Naive B cell (primary cell): ENCODE measurements at regions not wholly inside any gene's neighbourhood (a gene's known extent, or its start where the extent isn't known, plus 50 kb on each side); places are given as distances from the start of the nearest gene placed in this dataset.

ENCODE experiments used
- ATAC-seq, 2 donors: fragments of 150-1000 bp; cut with Tn5 transposase; 2 replicates each; pipeline ENCODE4 v1.10.0; 2021; ENCODE audit warnings: low read depth in 2 of 2, mild to moderate bottlenecking in 2 of 2, moderate library complexity in 2 of 2
- DNase-seq: peaks from one replicate; pipeline ENCODE4 v3.0.0; 2022
- H3K27ac Mint-ChIP-seq, 6 donors: one replicate each; pipeline ENCODE4 v1.8.0; 2020 to 2022; ENCODE audit warnings: mild to moderate bottlenecking in 6 of 6, mixed read lengths in 6 of 6, moderate library complexity in 5 of 6, inconsistent platforms in 2 of 6
- H3K27me3 Mint-ChIP-seq, 3 donors: one replicate each; pipeline ENCODE4 v1.8.0; 2021 to 2022; ENCODE audit warnings: mixed read lengths in 3 of 3, mild to moderate bottlenecking in 1 of 3
- H3K36me3 Mint-ChIP-seq, 2 donors: one replicate each; pipeline ENCODE4 v1.8.0; 2020 to 2022; ENCODE audit warnings: mixed read lengths in 2 of 2, inconsistent platforms in 1 of 2, mild to moderate bottlenecking in 1 of 2
- H3K4me1 Mint-ChIP-seq, 3 donors: one replicate each; pipeline ENCODE4 v1.8.0; 2020 to 2022; ENCODE audit warnings: mixed read lengths in 3 of 3, inconsistent platforms in 1 of 3, mild to moderate bottlenecking in 1 of 3, moderate library complexity in 1 of 3
- H3K4me3 Mint-ChIP-seq, 8 donors: one replicate each; pipeline ENCODE4 v1.8.0; 2020 to 2022; ENCODE audit warnings: mild to moderate bottlenecking in 8 of 8, mixed read lengths in 8 of 8, moderate library complexity in 8 of 8, inconsistent platforms in 2 of 8
- H3K9me3 Mint-ChIP-seq, 7 donors: one replicate each; pipeline ENCODE4 v1.8.0; 2020 to 2022; ENCODE audit warnings: mixed read lengths in 7 of 7, mild to moderate bottlenecking in 5 of 7, inconsistent platforms in 2 of 7, moderate library complexity in 1 of 7

DNA sequence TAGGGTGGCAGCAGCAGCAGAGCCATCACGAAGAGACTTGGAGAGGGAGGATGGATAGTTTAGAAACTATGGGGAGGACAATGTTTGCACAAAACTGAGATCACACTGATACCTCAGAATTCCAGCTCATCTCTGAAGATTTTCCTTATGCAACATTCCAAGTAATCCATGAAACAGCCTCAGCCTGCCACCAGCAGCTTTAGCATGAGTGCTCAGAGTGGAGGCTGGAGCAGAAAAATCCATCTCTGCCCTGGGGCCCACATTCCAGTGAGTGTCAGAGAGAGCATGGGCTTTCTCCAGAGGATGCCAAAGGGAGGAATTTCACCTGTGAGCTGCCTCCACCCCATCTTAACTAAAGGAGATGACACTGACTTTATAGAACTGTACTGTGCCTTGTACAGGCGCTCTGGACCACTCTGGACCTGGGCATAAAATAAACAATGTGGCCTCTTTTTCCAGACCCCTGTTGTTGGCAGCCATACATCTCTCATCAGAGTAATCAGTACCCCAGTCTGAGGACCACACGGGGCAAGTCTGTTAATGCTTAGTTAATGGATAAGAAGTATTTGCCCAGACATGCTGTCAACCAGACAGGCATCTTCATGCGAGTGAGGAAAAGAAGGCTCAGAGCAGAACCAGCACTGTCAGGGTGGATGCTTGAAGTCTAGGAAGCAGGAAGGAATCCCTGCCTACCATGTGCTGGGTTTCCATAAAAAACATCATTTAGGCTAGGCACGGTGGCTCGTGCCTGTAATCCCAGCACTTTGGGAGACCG, 440.9 kb downstream of the ENC1 start:
- Mint-ChIP-seq H3K9me3 (peaks cover 0 to 2% (median 0%) of the 10 kb centered on the region in 7 donors), H3K36me3 (no peaks in the 10 kb centered on the region), H3K27me3 (no peaks in the 10 kb centered on the region), H3K4me3 (no peak overlapping the region), H3K4me1 (no peaks in the 10 kb centered on the region), H3K27ac (no peak overlapping the region)
- DNase-seq (no peak), ATAC-seq (no peak)

DNA sequence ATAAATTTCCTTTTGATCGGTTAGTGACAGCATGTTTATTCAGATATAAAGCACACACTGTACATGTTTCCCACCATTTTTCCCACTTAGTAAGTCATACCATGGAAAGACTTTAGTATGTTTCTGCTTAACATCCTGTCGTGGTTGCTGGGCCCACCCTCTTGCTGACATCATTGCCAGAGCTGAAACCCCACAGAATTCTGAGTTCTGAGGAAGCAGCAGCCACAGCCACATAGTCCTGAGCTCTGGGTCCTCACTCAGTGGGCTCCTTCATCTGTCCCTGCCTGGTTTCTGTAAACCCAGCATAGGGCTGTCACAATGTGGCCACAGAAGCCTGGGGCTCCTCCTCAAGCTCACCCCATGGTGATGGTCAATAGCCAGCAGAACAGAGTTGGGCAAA, 441.5 kb downstream of the ENC1 start:
- DNase-seq (no peak), ATAC-seq (no peak)
- H3K4me3 Mint-ChIP-seq, result no peak overlapping the region
- H3K36me3 Mint-ChIP-seq, result no peaks in the 10 kb centered on the region
- no peaks in the 10 kb centered on the region for H3K27me3 Mint-ChIP-seq
- peaks cover 0 to 2% (median 0%) of the 10 kb centered on the region in 7 donors for H3K9me3 Mint-ChIP-seq
- no peak overlapping the region for H3K27ac Mint-ChIP-seq
- H3K4me1 Mint-ChIP-seq, result no peaks in the 10 kb centered on the region

DNA sequence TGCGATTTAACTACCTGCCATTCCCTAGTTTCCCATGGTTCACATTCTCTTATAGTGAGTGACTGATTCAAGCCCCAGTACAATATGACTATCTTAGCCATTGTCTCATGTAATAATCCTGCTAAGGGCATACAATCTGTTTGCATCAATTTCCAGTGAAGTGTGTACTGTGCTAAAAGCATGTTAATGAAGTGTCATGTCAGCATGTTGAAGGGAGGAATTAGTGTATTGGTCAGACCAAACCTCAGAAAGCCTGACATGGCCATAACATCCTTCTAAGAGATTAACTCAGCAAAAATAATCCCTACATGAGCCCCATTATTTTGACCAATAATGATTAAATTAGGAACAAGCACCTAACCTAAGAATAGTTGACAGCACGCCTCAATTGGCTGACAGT, 442.4 kb downstream of the ENC1 start:
- DNase-seq (no peak), ATAC-seq (no peak)
- Mint-ChIP-seq H3K9me3 (peaks cover 0 to 2% (median 0%) of the 10 kb centered on the region in 7 donors), H3K27ac (no peak overlapping the region), H3K36me3 (no peaks in the 10 kb centered on the region), H3K27me3 (peaks cover 0 to 1% (median 0%) of the 10 kb centered on the region in 3 donors), H3K4me1 (no peaks in the 10 kb centered on the region), H3K4me3 (no peak overlapping the region)

DNA sequence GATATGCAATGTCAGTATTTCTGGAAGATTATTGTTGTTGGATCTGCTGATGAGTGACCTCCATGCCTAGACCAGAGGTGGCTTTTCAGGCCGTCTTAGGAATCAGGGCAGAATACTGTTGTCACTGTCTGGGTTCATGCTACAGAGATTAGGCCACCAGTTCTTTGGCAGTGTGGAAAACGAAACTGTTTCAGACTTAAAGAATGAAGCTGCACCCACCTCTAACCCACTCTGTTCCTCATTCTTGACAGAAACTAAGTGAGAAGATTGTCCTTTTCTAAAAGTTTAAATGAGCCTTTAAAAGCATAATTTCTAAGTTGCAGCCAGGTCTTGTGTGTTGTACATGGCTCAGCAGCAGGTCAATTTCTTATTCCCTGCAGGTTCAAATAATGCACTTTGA, 444.3 kb downstream of the ENC1 start:
- ATAC-seq (no peak), DNase-seq (no peak)
- Mint-ChIP-seq H3K4me3 (no peak overlapping the region), H3K27me3 (peaks cover 0 to 7% (median 0%) of the 10 kb centered on the region in 3 donors), H3K27ac (no peak overlapping the region), H3K9me3 (peaks cover 0 to 2% (median 0%) of the 10 kb centered on the region in 7 donors), H3K36me3 (no peaks in the 10 kb centered on the region), H3K4me1 (no peaks in the 10 kb centered on the region)

DNA sequence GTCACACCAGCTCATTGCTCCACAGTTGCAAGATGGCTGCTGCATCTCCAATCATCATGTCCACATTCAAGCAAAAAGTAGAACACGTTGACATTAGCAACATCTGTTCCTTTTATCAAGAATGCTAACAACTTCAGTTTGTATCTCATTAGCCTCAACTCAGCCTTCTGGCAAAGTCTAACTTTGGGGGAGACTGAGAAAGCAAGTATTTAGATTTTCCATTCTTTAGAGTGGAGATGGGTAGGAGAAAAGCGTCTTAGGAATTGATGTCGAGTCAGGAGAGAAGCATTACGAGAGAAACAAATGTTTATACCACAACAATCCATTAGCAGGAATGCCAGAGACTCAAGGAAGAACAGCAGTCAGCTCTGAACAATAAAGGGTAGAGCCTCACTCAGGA, 446.3 kb downstream of the ENC1 start:
- H3K4me1 Mint-ChIP-seq, result no peaks in the 10 kb centered on the region
- H3K9me3 Mint-ChIP-seq, result peaks cover 0 to 6% (median 0%) of the 10 kb centered on the region in 7 donors
- no peak overlapping the region for H3K27ac Mint-ChIP-seq
- H3K4me3 Mint-ChIP-seq, result no peak overlapping the region
- ATAC-seq (no peak), DNase-seq (no peak)
- H3K36me3 Mint-ChIP-seq, result no peaks in the 10 kb centered on the region
- peaks cover 0 to 7% (median 0%) of the 10 kb centered on the region in 3 donors for H3K27me3 Mint-ChIP-seq

DNA sequence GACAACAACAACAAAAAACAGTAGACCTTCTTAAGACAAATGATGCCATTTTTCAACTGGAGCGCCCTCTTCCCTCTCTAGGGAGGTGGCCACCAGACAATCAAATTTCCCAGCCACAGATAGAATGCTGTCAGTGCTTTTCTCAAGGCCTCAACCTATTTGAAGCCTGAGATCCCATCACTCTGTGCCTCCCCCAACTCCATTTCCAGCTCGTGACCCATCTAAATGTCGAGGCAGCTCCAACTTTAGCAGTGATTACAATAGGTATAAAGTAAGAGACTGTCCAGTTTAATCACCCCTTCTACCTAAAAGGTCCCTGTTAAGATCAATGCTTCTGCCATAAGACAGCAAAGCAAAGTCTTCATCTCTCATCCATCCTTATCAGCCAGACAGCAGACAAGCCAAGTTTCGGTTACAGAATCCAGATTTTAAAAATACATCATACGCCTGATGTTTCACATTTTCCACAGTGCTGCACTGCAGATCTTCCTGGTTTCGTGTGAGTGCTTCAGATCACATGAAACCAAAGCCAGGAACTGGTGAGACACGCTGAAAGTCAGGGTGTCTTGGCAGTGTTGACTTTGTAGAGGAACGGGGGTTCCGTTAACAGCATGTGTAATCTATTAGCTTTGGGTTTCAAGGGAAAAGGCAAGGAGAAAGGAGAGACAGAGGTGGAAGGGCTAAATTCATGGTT, 447.8 kb downstream of the ENC1 start:
- H3K4me3 Mint-ChIP-seq, result no peak overlapping the region
- H3K27me3 Mint-ChIP-seq, result peaks cover 0 to 10% (median 0%) of the 10 kb centered on the region in 3 donors
- peaks cover 0 to 9% (median 3%) of the 10 kb centered on the region in 7 donors for H3K9me3 Mint-ChIP-seq
- DNase-seq (no peak), ATAC-seq (no peak)
- H3K36me3 Mint-ChIP-seq, result no peaks in the 10 kb centered on the region
- H3K27ac Mint-ChIP-seq, result no peak overlapping the region
- H3K4me1 Mint-ChIP-seq, result no peaks in the 10 kb centered on the region

DNA sequence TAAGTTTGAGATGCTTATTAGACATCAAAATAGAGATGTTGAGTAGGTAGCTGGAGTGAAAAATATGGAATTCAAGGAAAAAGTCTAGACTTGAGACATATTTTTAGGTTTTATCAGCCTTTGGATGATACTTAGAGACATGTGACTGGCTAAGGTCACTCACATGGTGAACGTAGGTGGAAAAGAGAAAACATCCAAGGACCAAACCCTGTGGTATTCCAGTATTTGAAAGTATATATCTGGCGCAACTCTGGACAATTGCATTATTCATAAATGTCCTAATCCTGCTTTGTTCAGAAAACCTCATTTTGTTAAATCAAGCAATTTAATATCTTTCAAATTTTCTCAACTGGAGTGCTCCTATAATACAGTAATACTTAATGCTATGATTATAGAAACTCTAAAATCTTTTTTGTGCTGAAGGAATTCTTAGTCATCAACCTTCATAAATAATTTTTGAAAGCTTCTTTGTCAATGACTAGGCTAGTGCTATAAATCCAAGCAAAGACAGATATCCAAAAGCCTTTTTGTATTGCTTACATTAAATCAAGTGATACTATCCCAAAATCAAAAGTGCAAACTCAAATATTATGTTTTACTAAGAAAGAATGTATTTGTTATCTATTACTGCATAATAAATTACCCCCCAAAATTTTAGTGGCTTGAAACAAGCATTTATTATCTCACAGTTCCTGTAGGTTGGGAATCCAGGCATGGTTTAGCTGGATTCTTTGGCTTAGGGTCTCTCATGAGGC, 452.0 kb downstream of the ENC1 start:
- Mint-ChIP-seq H3K4me1 (no peaks in the 10 kb centered on the region), H3K27me3 (peaks cover 0 to 15% (median 0%) of the 10 kb centered on the region in 3 donors), H3K27ac (no peak overlapping the region), H3K36me3 (no peaks in the 10 kb centered on the region), H3K9me3 (peaks cover 0 to 6% (median 5%) of the 10 kb centered on the region in 7 donors), H3K4me3 (no peak overlapping the region)
- DNase-seq (no peak), ATAC-seq (no peak)

DNA sequence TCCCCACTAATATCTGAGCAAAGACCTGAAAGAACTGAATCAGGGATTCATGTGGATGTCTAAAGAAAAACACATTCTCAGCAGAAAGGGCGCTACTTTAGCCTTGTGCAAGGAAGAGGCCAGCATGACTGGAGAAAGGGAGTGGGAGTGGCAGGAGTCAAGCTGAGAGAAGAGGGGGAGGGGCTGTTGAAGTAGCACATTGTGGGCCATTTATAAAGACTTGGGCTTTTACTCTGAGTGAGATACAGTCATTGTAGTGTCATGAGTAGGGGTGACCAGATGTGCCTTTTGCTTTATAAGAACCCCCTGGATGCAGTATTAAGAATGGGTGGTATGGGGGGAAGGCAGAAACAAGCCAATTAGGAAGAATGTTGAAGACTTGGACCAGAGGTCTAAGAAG, 452.8 kb downstream of the ENC1 start:
- no peak overlapping the region for H3K4me3 Mint-ChIP-seq
- no peak overlapping the region for H3K27ac Mint-ChIP-seq
- peaks cover 0 to 9% (median 0%) of the 10 kb centered on the region in 3 donors for H3K27me3 Mint-ChIP-seq
- H3K9me3 Mint-ChIP-seq, result peaks cover 0 to 6% (median 5%) of the 10 kb centered on the region in 7 donors
- H3K4me1 Mint-ChIP-seq, result no peaks in the 10 kb centered on the region
- no peaks in the 10 kb centered on the region for H3K36me3 Mint-ChIP-seq
- DNase-seq (no peak), ATAC-seq (no peak)

DNA sequence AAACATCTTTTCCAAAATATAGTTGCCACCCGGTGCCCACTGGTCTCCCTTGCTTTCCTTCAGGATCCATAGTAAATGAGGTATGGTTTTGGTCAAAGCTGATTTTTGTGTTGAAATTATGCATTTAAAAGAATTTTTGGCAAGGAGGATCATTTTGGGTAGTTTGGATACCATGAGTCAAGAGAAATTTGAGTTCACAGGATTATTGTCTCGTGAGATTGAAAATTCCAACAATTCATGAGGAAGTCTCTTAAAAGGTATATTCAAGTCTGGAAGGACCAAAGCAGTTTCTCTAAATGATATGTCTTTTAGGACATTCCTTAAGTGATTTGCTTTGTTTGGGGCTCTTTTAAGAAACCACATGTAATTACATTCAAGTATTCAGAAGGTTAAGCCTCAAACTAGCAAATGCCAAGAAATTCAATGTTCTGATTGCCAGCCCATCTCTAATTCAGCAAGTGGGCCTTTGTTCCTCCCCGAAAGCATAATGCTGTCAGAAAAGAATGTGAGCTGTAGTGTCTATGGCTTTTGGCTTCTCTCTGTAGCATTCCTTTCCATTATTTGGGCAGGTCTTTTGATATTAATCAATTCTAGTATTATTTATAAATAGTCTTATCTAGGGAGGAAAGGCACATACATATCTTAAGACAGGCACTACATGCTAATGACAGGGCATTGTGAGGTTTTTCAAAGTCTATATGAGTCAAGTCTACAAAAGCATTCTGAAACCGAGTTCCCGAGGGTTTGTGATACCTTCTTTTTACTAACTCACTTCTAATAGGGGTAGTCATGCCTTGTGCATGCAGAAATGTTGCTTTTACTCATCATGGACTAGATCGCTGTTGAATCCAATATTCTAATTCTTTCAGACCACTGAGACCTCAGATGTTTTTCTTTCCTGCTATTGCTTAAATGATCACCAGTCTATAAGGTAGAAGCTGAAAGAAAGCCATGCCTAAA, 453.9 kb downstream of the ENC1 start:
- Mint-ChIP-seq H3K4me1 (no peaks in the 10 kb centered on the region), H3K4me3 (no peak overlapping the region), H3K27me3 (peaks cover 0 to 8% (median 0%) of the 10 kb centered on the region in 3 donors), H3K27ac (no peak overlapping the region), H3K9me3 (peaks cover 0 to 6% (median 5%) of the 10 kb centered on the region in 7 donors), H3K36me3 (no peaks in the 10 kb centered on the region)
- ATAC-seq, result no peak
- DNase-seq, result no peak

DNA sequence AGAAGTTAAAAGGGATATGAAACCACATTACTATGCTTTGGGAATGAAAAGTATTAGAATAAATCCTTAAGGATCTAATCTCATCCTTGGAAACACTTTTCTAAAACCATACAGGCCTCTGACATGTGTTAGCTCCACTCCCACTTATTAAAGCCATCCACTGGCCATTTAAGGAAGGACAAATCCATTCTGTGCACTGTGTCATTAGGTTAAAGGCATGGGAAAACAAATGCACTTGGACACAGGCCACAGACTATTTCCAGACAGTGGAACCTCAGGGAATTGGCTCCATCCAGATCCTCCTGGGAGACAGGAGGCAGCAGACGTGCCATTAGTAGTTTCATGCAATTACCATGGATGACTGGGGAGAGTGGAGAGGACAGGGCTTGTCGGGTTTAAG, 454.9 kb downstream of the ENC1 start:
- Mint-ChIP-seq H3K4me1 (no peaks in the 10 kb centered on the region), H3K36me3 (no peaks in the 10 kb centered on the region), H3K27ac (no peak overlapping the region), H3K27me3 (peaks cover 0 to 8% (median 0%) of the 10 kb centered on the region in 3 donors), H3K9me3 (peaks cover 0 to 6% (median 5%) of the 10 kb centered on the region in 7 donors), H3K4me3 (no peak overlapping the region)
- DNase-seq (no peak), ATAC-seq (no peak)

DNA sequence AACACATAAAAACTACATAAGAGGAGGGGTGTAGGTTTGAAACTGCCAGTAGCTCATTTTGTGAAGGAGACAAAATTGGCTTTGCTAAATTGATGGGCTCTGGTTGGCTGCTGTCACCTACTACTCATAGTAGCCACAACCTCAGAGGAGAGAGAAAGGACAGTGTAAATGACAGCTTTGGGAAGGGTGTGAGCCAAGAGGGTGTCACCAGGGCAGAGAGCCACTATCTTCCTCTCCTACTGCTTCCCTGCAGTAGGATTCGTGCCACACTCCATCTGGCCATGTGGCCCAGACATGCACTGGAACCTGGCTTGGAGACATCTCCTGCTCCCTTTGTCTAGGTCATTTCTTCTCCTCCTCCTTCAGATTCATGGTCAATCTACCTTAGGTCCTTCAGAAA, 455.9 kb downstream of the ENC1 start:
- ATAC-seq (no peak), DNase-seq (no peak)
- no peak overlapping the region for H3K27ac Mint-ChIP-seq
- H3K4me1 Mint-ChIP-seq, result no peaks in the 10 kb centered on the region
- H3K9me3 Mint-ChIP-seq, result peaks cover 0 to 6% (median 3%) of the 10 kb centered on the region in 7 donors
- H3K4me3 Mint-ChIP-seq, result no peak overlapping the region
- H3K27me3 Mint-ChIP-seq, result peaks cover 0 to 8% (median under 1%) of the 10 kb centered on the region in 3 donors
- H3K36me3 Mint-ChIP-seq, result no peaks in the 10 kb centered on the region

DNA sequence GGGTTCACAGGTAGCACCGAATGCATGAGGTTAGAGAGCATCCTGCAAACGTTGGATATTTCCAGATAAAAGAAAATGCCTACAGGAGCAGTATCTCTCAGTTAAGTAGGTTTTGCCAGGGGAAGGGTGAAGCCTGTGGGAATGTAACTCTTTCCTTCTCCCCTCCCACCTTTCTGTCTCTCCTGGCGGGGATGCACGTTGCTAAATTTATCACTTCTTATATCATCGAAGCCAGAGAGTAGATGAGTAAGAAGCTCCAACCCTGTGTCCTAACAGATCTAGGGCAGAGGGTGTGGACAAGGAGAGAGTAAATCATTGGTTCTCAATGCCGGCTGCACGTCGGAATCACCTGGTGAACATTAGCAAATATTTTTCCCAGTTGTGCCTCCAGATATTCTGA, 457.5 kb downstream of the ENC1 start:
- H3K27me3 Mint-ChIP-seq, result peaks cover under 1 to 9% (median 6%) of the 10 kb centered on the region in 3 donors
- no peaks in the 10 kb centered on the region for H3K36me3 Mint-ChIP-seq
- DNase-seq, result no peak
- no peak overlapping the region for H3K27ac Mint-ChIP-seq
- no peak overlapping the region for H3K4me3 Mint-ChIP-seq
- ATAC-seq, result no peak
- H3K9me3 Mint-ChIP-seq, result peaks cover 0 to 6% (median 0%) of the 10 kb centered on the region in 7 donors
- H3K4me1 Mint-ChIP-seq, result no peaks in the 10 kb centered on the region

DNA sequence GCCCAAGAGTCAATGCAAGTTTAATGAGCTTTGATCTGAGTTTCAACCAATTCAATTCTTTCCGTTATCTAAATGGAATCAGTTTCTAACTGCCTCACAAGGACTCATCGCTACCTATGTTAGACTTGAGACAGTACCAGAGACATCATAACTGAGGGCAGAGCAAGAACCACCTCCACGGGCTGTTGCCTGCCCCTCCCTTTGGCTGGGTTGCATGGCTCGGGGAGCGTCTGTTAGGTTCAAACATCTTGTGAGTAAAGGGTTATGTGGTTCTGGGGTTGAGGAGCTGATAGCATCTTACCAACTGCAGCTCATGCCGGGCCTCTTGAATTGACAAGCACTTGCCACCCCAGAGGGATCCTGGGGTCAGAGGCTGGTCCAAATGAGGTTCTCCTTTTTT, 457.9 kb downstream of the ENC1 start:
- no peak for DNase-seq

More for the DNA sequence above, 457.9 kb downstream of the ENC1 start:
- no peak overlapping the region for H3K4me3 Mint-ChIP-seq
- H3K27ac Mint-ChIP-seq, result no peak overlapping the region
- peaks cover 5 to 9% (median 8%) of the 10 kb centered on the region in 3 donors for H3K27me3 Mint-ChIP-seq
- ATAC-seq, result no peak
- peaks cover 0 to 3% (median 0%) of the 10 kb centered on the region in 7 donors for H3K9me3 Mint-ChIP-seq
- H3K4me1 Mint-ChIP-seq, result no peaks in the 10 kb centered on the region
- no peaks in the 10 kb centered on the region for H3K36me3 Mint-ChIP-seq
